Activated CD4-positive, alpha-beta T cell treated with anti-CD3 and anti-CD28 coated beads for 24 hours (primary cell): ENCODE measurements at regions not wholly inside any gene's neighbourhood (a gene's known extent, or its start where the extent isn't known, plus 50 kb on each side); places are given as distances from the start of the nearest gene placed in this dataset.
"Not testable (repeated sequence)": the region's sequence is repeated elsewhere in the genome, so short reads cannot be mapped to it uniquely, and the experiment has no call there.

Source experiments
- DNase-seq, 2 donors: peaks; one replicate each; pipeline ENCODE4 v3.0.0-alpha.2; 2020; ENCODE audit warnings: low read depth in 2 of 2

DNA sequence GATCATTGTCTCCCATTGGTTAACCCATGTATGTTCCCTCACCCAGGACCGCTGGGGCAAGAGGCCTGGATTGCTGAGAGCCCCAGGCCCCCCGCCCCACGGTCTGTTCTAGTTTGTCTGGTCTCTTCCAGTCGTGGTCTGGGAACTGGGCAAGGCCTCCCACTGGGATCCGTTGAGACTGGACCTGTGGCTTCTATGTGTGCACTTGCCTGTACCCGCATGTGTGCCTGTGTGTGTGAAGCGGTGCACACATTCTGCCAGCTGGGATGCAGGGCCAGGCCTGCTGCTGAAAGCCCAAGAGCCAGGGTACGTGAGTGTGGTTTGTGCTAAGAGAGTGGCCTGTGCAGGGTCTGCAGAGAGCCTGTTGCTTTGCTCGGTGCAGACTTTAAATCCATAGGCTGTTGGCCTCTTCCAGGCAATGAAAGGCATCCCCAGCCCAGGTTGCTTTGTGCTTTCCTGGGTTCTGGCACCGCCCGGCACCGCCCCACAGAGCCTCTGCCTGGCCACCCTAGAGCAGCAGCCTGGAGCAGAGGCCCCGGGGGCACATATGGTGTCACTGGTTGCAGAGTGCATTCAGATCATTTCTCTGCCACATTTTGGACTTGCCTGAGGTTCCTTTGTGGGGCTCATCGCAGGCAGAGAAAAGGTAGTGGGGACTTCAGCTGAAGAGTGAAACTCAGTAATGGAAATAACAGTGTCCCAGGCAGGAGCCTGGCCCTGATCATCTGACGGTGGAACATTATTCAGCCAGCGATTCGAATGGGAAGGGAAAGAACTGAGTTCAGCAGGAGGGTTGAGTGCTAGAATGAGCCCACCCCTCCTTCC is 215.5 kb downstream of the GLRX3 start:
- DNase-seq, result no peak

GRCh38 chr10:130352291-130352645 is 216.1 kb downstream of the GLRX3 start:
- no peak for DNase-seq

- no peak for DNase-seq
These were observed 217.9 kb downstream of the GLRX3 start for GRCh38 chr10:130353928-130354572.

DNA sequence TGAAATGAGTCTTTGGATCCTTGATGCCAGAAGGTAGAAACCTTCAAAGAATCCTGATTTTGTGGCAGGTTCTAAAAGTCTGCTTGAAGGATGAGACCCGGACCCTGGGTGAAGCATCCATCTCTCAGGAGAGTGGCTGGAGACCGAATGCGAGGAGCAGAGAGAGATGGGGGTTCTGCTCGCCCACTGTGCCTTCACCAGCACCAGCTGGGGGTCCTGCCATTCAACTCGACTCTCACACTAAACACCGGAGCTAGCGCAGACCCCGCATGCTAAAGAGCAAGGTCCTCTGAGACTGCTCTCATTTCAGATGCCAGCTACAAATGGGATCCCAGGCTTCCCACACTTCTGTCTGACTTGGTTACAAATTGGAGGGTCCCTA is 218.4 kb downstream of the GLRX3 start:
- DNase-seq, result no peak

- no peak for DNase-seq
These were observed 219.0 kb downstream of the GLRX3 start for GRCh38 chr10:130354976-130355795.

DNA sequence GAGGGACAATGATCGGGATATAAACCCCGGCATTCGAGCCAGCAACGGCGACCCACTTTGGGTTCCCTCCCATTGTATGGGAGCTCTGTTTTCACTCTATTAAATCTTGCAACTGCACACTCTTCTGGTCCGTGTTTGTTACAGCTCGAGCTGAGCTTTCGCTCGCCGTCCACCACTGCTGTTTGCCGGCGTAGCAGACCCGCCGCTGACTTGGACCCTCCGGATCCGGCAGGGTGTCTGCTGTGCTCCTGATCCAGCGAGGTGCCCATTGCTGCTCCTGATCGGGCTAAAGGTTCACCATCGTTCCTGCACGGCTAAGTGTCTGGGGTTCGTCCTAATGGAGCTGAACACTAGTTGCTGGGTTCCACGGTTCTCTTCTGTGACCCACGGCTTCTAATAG is 220.2 kb downstream of the GLRX3 start:
- not testable (repeated sequence) for DNase-seq

- no peak for DNase-seq
These were observed 221.0 kb downstream of the GLRX3 start for GRCh38 chr10:130357226-130357625.

DNA sequence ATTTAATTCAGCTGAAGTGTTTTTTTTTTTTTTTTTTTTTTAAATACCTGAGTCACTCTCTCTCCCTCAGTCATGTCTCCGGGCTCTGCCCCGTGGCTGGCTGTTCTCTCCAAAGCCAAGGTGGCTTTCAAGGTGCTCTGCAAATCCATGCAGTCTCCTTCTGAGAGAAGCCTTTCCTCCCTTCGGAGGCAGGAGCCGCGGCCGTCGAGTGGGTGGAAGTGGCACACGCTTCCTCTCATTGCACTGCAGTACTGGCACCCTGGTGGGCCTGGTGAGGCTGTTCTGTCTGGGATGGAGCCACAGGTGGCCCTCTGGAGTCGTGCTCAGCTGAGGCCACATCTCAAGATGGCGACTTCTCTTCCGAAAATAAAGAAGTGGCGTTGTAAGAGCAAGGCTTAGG is 221.8 kb downstream of the GLRX3 start:
- DNase-seq, result no peak

DNA sequence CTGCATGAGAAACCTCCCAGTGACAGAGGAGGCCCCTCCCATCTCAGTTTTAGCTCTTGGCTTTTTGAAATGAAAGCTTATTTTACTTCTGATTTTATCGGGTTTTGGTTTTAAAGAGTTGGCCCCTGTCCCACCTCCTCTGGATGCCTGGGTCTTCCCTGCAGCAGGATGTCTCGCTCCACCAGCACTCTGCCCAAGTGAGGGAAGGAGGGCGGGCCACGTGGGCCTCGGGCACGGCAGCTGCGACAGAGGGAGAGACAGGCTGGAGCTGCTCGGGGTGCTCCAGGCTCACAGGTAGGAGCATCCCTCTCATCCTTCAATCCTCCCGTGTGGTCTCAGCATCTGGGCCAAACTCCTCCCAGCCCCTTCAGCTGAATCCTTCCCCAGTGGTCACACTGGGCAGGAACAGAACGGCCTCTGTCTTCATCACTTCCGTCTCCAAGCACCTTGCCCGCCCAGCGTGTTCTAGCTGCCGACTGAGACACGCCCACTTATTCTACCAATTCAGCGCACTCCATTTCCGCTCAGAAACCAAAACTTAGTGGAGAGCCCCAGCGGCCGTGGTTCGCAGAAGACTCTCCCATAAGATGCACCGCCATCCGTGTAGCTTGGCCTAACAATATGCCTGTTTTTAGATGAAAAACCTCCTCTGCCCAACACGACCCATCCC is 222.9 kb downstream of the GLRX3 start:
- no peak for DNase-seq

DNA sequence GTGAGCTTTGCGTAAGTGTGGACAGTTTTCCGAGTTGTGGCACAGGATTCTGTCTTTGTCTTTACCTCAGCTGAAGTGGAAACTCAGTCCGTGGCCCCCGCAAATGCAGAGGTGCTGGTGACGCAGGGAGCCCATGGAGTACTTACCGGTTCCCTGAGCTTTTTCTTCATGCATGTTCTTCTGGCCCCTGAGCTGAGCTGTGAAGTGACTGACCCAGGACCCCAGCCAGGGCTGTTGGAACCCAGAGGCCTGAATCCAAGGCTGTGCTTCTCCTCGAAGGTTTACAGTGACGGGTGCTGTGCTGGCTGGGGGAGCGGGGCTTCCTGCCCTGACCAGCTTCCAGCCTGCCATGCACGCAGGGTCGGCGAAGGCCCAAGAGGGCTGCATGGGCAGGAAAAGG is 223.5 kb downstream of the GLRX3 start:
- no peak for DNase-seq

- DNase-seq, result no peak
These were observed 224.7 kb downstream of the GLRX3 start for GRCh38 chr10:130360826-130361311.

DNA sequence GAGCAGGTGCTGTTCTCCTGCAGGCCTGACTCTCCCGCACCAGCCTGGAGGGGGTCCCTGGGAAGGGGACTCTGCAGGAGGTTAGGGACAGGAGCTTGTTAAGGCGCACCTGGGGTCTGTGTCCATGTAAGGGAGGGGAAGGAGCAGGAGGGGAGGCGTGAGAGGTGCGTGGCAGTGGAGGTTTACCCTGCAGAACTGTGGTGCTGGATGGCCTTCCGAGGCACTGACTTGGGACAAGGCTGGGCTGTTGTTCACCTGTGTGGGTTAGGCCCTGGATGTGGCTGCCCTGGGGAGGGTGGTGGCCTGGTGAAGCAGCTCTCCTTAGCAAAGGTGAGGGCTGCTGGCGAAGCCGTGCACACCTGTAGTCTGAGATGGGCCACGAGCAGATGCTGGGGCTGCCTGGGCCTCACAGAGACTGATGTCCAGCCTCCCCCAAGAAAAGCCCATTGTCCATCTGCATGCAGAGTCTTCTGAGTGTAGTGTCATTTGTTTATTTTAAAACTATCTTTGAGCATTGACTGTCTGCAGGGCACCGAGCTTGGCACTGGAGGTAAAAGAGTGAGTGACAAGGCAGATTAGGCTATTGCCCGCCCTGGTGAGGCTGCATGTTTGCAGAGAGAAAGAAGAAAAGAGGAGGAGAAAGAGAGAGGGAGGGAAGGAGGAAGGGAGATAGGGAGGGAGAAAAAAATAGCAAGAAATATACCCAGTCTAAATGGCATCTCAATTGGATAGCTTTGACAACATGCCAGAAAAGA is 225.3 kb downstream of the GLRX3 start:
- no peak for DNase-seq

DNA sequence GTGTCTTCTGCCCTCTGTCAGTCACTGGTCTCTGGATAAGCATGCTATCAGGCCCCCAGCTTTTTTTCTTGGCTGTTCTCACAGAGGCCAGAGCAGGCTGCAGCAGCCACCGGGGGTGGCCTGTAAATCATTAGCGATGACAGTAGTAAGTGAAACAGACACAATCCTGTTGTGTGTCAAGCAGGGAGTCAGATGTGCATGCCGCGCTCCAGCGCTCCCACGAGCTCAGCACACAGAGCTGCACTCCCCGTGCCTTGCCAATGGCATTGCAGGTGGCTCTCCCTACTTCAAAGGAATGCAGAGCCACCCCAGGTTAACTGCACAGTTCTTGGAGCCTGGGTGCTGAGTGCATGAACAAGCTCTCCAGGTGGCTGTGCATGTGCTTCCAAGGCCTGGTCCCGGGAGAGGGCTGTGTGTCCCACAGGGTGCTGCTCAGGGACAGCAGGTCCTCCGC is 226.1 kb downstream of the GLRX3 start:
- DNase-seq, result no peak

DNA sequence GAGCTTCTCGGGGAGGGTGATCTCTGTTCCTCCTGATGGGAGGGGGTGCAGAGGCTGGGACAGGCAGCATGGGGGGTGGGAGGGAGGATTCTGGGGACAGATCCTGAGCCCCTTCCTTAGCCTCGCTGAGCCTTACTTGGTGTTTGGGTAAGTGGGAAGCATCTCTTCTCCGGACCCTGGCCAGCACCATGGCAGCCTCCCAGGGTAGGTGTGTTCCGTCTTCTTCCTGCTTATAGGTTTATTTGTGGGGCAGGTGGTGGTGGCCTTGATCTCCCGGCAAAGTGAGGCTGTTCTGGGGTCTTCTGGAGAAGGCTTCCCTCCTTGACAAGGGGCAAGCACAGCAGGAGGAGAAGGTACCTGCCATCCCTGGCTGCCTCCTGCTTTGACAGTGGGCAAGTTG is 226.9 kb downstream of the GLRX3 start:
- DNase-seq, result no peak

DNA sequence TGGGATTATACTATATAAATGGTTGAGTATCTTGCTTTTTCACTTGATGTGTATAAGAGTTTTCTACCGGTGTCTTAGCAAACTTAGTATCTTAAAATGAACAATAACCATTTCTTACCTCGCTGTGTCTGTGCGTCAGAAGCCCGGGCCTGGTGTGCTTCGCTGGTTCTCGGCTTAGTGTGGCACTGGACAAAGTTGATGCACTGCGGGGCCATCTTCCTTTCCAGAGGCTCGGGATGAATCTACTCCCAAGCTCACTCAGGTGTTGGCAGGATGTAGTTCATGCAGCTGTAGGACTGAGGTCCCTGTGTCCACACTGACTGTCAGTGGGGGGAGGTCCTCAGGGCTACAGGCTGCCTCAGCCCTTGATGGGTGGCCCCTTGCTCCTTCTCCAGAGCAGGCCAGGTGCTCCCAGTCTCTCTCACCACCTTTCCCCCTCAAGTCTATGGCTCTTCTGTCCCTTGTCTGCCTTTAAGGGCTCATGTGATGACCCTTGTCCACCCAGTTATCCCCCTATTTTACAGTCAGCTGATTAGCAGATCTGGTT is 227.8 kb downstream of the GLRX3 start:
- DNase-seq, result no peak

DNA sequence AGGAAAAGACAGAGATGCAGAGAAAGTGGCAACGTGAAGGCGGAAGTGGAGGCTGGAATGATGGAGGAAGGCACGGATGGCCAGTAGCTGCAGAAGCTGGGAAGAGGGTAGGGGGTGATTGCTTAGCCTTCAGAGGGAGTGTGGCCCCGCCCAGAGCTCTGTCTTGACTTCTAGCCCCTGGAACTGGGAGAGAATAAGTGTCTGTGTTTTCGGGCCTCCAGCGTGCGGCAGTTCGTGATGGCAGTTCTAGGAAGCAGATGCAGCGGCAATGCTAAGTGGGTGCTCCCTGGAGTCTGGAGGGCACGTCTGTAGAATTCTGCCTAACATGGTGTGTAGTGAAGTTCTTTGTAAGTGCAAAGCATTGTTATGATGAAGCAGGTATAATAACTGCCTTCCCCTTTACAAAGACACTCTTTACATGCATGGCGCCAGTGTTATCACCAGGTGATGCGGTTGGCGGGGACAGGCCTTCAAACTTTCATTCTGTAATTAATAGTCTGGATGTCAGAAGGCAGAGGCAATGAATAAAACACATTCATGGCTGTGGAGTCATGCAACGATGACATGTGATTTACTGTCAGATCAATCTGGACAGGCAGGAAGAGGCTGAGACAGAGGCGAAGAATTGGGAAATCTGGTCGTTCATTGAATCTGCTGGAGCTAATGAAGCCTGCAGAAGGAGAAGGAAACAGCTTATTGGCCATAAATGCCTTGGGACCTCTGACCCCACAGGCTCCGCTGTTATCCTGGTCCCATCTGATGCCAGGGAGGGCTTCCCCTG is 228.6 kb downstream of the GLRX3 start:
- DNase-seq, result no peak

- DNase-seq, result no peak
These were observed 232.8 kb downstream of the GLRX3 start for GRCh38 chr10:130368761-130369560.

DNA sequence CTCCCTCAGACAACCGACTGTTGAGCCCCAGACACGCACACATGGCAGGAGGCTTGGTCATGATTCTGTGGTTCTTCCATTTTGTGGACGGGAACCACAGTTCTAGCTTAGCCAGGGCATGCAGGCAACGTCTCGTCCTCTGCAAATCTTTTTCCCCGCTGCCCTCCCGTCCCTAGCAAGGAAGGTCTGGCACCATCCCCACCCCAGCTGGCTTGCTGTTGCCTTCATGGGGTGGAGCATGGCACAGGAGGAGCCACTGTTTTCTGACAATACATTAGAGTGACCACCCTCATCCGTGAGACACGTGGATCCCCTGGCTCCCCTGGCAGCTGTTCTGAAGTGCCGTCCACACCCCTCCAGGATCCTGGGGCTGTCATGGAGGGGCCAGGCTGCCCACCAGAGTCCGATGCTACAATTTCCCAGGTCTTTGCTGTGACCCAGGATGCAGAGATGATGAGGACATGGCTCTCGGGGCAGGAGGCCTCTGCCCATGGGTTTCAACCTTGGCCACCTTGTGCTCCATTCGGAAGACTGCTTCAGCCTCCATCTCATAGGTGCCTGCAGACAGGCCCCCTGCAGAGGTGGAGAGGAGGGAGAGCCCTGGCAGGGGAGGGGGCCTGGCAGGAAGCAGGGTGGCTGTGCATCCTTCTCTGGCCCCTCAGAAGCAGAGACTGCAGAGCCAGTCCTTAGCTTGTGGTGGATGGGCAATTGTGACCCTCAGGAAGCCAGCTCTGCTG is 233.6 kb downstream of the GLRX3 start:
- no peak for DNase-seq

DNA sequence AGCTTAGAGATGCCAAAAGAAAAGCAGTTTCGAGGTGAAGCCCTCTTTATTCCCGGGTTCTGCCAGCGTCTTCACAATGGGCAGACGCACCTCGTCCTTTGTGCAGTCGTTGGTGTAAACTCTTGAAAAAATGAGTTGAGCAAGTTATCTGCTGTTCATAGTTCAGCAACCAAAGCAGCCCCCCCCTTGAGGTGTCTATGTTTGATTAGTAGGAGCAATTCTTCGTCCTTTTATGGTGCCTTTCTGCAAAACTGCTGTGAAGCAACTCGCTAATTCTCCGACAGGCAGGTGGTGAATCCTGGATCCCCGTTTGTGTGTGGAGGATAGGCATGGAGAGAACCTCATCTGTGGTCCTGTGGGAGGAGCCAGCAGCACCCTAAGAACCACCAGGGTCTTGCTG is 234.5 kb downstream of the GLRX3 start:
- no peak for DNase-seq
